GM13976 (cell line): ENCODE measurements at regions not wholly inside any gene's neighbourhood (a gene's known extent, or its start where the extent isn't known, plus 50 kb on each side); places are given as distances from the start of the nearest gene placed in this dataset.

Experiments used
- DNase-seq: peaks from one replicate; pipeline ENCODE4 v3.0.0; 2012; ENCODE audit warnings: low spot score
- CTCF ChIP-seq: IDR thresholded peaks from 2 replicates; pipeline ENCODE4 v1.5.1; 2012; ENCODE audit warnings: borderline replicate concordance, mild to moderate bottlenecking; ENCODE audit not compliant: insufficient read depth; ENCODE audit errors: extremely low read depth, missing control alignments, control extremely low read depth
- in situ Hi-C: fragments of 300-500 bp; cut with MboI; formaldehyde crosslinking; loops from one replicate; pipeline ENCODE4 v1.12.0; 2022; ENCODE audit warnings: low sequenced_read_pairs, mixed read lengths, inconsistent platforms; ENCODE audit not compliant: unreplicated experiment

GRCh38 chr13:39224671-39225240 lies 186.5 kb downstream of the NHLRC3 start:
- DNase-seq: no peak
- in situ Hi-C loops: no loop called here
- TF ChIP-seq CTCF: no peak

- no peak for DNase-seq
Measured at GRCh38 chr13:39225860-39226259, 187.6 kb downstream of the NHLRC3 start.

GRCh38 chr13:39226359-39226758 lies 188.1 kb downstream of the NHLRC3 start:
- in situ Hi-C loops: no loop called here
- no peak for DNase-seq
- no peak for TF ChIP-seq CTCF

More at GRCh38 chr13:39225860-39226259, 187.6 kb downstream of the NHLRC3 start:
- in situ Hi-C loops: no loop called here
- no peak for TF ChIP-seq CTCF

- no peak for TF ChIP-seq CTCF
- no peak for DNase-seq
- in situ Hi-C loops: no loop called here
Measured at GRCh38 chr13:39232401-39232980, 194.2 kb downstream of the NHLRC3 start.

GRCh38 chr13:39232999-39233398 lies 194.7 kb downstream of the NHLRC3 start:
- DNase-seq: no peak
- in situ Hi-C loops: no loop called here
- no peak for TF ChIP-seq CTCF

GRCh38 chr13:39233519-39233918 lies 195.3 kb downstream of the NHLRC3 start:
- TF ChIP-seq CTCF: no peak
- in situ Hi-C loops: no loop called here
- no peak for DNase-seq
